K562 (cell line): ENCODE measurements at regions not wholly inside any gene's neighbourhood (a gene's known extent, or its start where the extent isn't known, plus 50 kb on each side); places are given as distances from the start of the nearest gene placed in this dataset.

Experiments
- ATAC-seq: fragments of 200-7000 bp; cut with Tn5 transposase; 3 replicates; pipeline ENCODE4 v1.9.1; 2020; ENCODE audit warnings: moderate library complexity
- BruUV-seq: library from RNA; stranded (reverse); fragments of 400-500 nt; replicated peaks from 2 replicates; lab custom pipeline; 2021; lab: Mats Ljungman, UMichigan
- CTCF ChIA-PET: fragments of 300-600 bp; formaldehyde crosslinking; extraction: SDS; loops from one replicate; lab custom pipeline; 2021; ENCODE audit warnings: low intra/inter-chr PET ratio; lab: Yijun Ruan, JAX
- POLR2A ChIA-PET: fragments of 300-600, 350-650 bp; sonication (Branson Sonifier 250); formaldehyde crosslinking; extraction: SDS; loops from one replicate; lab custom pipeline; 2021; ENCODE audit warnings: antibody characterized with exemption, inconsistent platforms; lab: Yijun Ruan, JAX
- DNase-seq, 4 experiments: peaks; one replicate each; pipeline versions ENCODE4 v3.0.0 to v3.0.0-alpha.2; 2011 to 2018; ENCODE audit warnings: low spot score in 3 of 4, mixed read lengths in 3 of 4; ENCODE audit errors: extremely low read depth in 1 of 4
- FAIRE-seq: peaks from 2 replicates; lab custom pipeline; 2011; peaks lifted over from hg19 to GRCh38; lab: Jason Lieb, UNC
- H2AFZ ChIP-seq: 2 replicates; pipeline ENCODE4 v1.6.0; 2011; ENCODE audit warnings: low read depth, low read length, control low read depth, inconsistent platforms
- H3K27ac ChIP-seq: fragments of 200-600 bp; 3 replicates; pipeline ENCODE4 v1.8.0; 2011; ENCODE audit warnings: low read depth, mild to moderate bottlenecking, control low read depth, inconsistent platforms, low read length, moderate library complexity, mixed read lengths; ENCODE audit errors: extremely low read depth
- H3K27me3 ChIP-seq, 2 experiments: fragments of 300-600 bp in 1 of 2; 2 replicates in 1 of 2; 3 replicates in 1 of 2; pipeline versions ENCODE4 v1.6.0 to v1.8.0; 2011; ENCODE audit warnings: inconsistent platforms in 2 of 2, low read length in 2 of 2, mild to moderate bottlenecking in 1 of 2, mixed read lengths in 1 of 2, moderate library complexity in 1 of 2; ENCODE audit not compliant: control insufficient read depth in 2 of 2, insufficient read depth in 2 of 2
- H3K36me3 ChIP-seq: fragments of 300-600 bp; 3 replicates; pipeline ENCODE4 v1.8.0; 2011; ENCODE audit warnings: mild to moderate bottlenecking, low read length, inconsistent platforms; ENCODE audit not compliant: control insufficient read depth, insufficient read depth
- H3K4me1 ChIP-seq, 2 experiments: fragments of 200-600 bp in 1 of 2; replicated peaks in 1 of 2; 2 replicates in 1 of 2; 3 replicates in 1 of 2; pipeline versions ENCODE4 v1.5.1 to v1.8.0; 2011; ENCODE audit warnings: inconsistent platforms in 2 of 2, low read length in 2 of 2, mild to moderate bottlenecking in 1 of 2, mixed read lengths in 1 of 2, moderate library complexity in 1 of 2; ENCODE audit not compliant: control insufficient read depth in 2 of 2, insufficient read depth in 2 of 2
- H3K4me2 ChIP-seq: 2 replicates; pipeline ENCODE4 v1.6.1; 2011; ENCODE audit warnings: low read length, control low read depth, inconsistent platforms, mixed read lengths; ENCODE audit not compliant: insufficient read depth
- H3K4me3 ChIP-seq: fragments of 200-600 bp; sonication (generic), shearing (Covaris generic); 2 replicates; pipeline ENCODE4 v1.5.1; 2016; ENCODE audit warnings: control low read depth, inconsistent platforms
- H3K79me2 ChIP-seq: fragments of 200-600 bp; 3 replicates; pipeline ENCODE4 v1.8.0; 2011; ENCODE audit warnings: low read length, inconsistent platforms; ENCODE audit not compliant: control insufficient read depth, insufficient read depth
- H3K9ac ChIP-seq, 2 experiments: 2 replicates each; pipeline versions ENCODE4 v1.6.0 to v1.6.1; 2011; ENCODE audit warnings: low read depth in 2 of 2, low read length in 2 of 2, control low read depth in 1 of 2, inconsistent platforms in 1 of 2, mild to moderate bottlenecking in 1 of 2, mixed read lengths in 1 of 2; ENCODE audit not compliant: insufficient read depth in 1 of 2
- H3K9me1 ChIP-seq: one replicate; pipeline ENCODE4 v1.6.0; 2011; ENCODE audit warnings: inconsistent platforms, mild to moderate bottlenecking, low read length, moderate library complexity; ENCODE audit not compliant: control insufficient read depth, insufficient read depth
- H3K9me3 ChIP-seq: replicated peaks from 2 replicates; pipeline ENCODE4 v1.5.1; 2011; ENCODE audit warnings: low read depth, low read length, inconsistent platforms; ENCODE audit not compliant: control insufficient read depth, insufficient read depth
- H4K20me1 ChIP-seq: replicated peaks from 2 replicates; pipeline ENCODE4 v1.6.1; 2011; ENCODE audit warnings: low read length, inconsistent platforms, mixed read lengths; ENCODE audit not compliant: control insufficient read depth, insufficient read depth
- ZNF316 ChIP-seq: fragments of 450-650 bp; IDR thresholded peaks from 2 replicates; pipeline ENCODE4 v1.6.1; 2016
- WGBS: fragments of 100-300 bp; shearing (Covaris generic); methylation state at CpG from one replicate; pipeline ENCODE4 v1.1.6; 2016; ENCODE audit warnings: low coverage, mixed read lengths; ENCODE audit not compliant: insufficient coverage; ENCODE audit errors: missing lambda C conversion rate; 5-methylcytosine and 5-hydroxymethylcytosine counted together
- in situ Hi-C: fragments of 300-500 bp; cut with MboI; formaldehyde crosslinking; loops from 4 replicates; pipeline ENCODE4 v1.15.0; 2018; ENCODE audit warnings: inconsistent platforms, mixed read lengths
- intact Hi-C: fragments of 100-400 bp; cut with micrococcal nuclease; formaldehyde crosslinking; loops from 2 replicates; pipeline ENCODE4 v1.14.2; 2022
- TF ChIP-seq, protein P1 (sequence below): fragments of 450-650 bp; IDR thresholded peaks from 2 replicates; pipeline ENCODE4 v1.6.1; 2017; ENCODE audit warnings: antibody characterized with exemption, mild to moderate bottlenecking
- TF ChIP-seq, protein P2 (sequence below): fragments of 450-650 bp; IDR thresholded peaks from one replicate; pipeline ENCODE4 v1.6.1; 2018; ENCODE audit warnings: mild to moderate bottlenecking, moderate library complexity; ENCODE audit not compliant: partially characterized antibody

DNA sequence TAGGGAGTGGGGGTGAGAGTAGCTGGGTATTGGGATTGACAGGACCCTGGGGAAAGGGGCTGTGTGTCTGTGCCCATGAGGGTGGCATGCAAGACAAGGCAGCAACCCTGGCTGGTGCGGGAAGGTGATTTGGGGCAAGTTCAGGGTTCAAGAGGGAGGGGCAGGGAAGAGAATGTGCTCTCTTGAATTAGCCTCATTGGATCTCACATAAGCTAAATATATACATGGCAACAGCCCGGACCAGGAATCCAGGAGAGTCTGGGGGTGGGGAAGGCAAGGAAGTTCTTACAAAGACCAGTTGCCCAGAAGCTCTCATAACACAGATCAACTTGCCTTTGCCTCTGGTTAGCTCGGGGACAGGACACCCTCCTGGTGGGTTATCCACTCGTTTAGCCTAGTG, 73.3 kb downstream of the IRX3 start:
- in situ Hi-C loops, result no loop called here
- ChIA-PET CTCF (no interaction called here), POLR2A (no interaction called here)
- WGBS, result 0% methylated on average over 4 of the region's 4 CpGs
- Histone ChIP-seq H3K4me3 (no peak overlapping the region), H3K27ac (no peak overlapping the region), H3K4me2 (no peak overlapping the region), H3K79me2 (no peaks in the 10 kb centered on the region), H4K20me1 (no peaks in the 10 kb centered on the region), H3K4me1 (no peaks in the 10 kb centered on the region), H3K9ac (no peak overlapping the region), H3K9me1 (no peaks in the 10 kb centered on the region), H3K36me3 (no peaks in the 10 kb centered on the region), H3K9me3 (no peaks in the 10 kb centered on the region), H2AFZ (no peak overlapping the region), H3K27me3 (peaks cover 0 to 13% of the 10 kb centered on the region in 2 experiments; a peak in 3 of 5 replicates)
- no TSS peak for BruUV-seq
- intact Hi-C loops, result no loop called here
- FAIRE-seq (no peak), DNase-seq (no peak), ATAC-seq (no peak)
- TF ChIP-seq, protein P1, sequence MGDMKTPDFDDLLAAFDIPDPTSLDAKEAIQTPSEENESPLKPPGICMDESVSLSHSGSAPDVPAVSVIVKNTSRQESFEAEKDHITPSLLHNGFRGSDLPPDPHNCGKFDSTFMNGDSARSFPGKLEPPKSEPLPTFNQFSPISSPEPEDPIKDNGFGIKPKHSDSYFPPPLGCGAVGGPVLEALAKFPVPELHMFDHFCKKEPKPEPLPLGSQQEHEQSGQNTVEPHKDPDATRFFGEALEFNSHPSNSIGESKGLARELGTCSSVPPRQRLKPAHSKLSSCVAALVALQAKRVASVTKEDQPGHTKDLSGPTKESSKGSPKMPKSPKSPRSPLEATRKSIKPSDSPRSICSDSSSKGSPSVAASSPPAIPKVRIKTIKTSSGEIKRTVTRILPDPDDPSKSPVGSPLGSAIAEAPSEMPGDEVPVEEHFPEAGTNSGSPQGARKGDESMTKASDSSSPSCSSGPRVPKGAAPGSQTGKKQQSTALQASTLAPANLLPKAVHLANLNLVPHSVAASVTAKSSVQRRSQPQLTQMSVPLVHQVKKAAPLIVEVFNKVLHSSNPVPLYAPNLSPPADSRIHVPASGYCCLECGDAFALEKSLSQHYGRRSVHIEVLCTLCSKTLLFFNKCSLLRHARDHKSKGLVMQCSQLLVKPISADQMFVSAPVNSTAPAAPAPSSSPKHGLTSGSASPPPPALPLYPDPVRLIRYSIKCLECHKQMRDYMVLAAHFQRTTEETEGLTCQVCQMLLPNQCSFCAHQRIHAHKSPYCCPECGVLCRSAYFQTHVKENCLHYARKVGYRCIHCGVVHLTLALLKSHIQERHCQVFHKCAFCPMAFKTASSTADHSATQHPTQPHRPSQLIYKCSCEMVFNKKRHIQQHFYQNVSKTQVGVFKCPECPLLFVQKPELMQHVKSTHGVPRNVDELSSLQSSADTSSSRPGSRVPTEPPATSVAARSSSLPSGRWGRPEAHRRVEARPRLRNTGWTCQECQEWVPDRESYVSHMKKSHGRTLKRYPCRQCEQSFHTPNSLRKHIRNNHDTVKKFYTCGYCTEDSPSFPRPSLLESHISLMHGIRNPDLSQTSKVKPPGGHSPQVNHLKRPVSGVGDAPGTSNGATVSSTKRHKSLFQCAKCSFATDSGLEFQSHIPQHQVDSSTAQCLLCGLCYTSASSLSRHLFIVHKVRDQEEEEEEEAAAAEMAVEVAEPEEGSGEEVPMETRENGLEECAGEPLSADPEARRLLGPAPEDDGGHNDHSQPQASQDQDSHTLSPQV, result no peak
- TF ChIP-seq, protein P2, sequence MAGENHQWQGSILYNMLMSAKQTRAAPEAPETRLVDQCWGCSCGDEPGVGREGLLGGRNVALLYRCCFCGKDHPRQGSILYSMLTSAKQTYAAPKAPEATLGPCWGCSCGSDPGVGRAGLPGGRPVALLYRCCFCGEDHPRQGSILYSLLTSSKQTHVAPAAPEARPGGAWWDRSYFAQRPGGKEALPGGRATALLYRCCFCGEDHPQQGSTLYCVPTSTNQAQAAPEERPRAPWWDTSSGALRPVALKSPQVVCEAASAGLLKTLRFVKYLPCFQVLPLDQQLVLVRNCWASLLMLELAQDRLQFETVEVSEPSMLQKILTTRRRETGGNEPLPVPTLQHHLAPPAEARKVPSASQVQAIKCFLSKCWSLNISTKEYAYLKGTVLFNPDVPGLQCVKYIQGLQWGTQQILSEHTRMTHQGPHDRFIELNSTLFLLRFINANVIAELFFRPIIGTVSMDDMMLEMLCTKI, result no peak
- no peak for TF ChIP-seq ZNF316
